Neural progenitor cell (in vitro differentiated cells): ENCODE measurements at regions not wholly inside any gene's neighbourhood (a gene's known extent, or its start where the extent isn't known, plus 50 kb on each side); places are given as distances from the start of the nearest gene placed in this dataset.

ENCODE experiments used
- EZH2phosphoT487 ChIP-seq: fragments of 200-600 bp; sonication (generic); IDR thresholded peaks from 2 replicates; pipeline ENCODE4 v1.6.1; 2017; ENCODE audit warnings: antibody characterized with exemption
- TF ChIP-seq, protein P1 (sequence below): fragments of 200-600 bp; sonication (generic); IDR thresholded peaks from 2 replicates; pipeline ENCODE4 v1.5.1; 2017; ENCODE audit warnings: antibody characterized with exemption, mild to moderate bottlenecking

GRCh38 chr7:34569975-34570699, 87.9 kb upstream of the NPSR1 start:
- TF ChIP-seq, protein P1, sequence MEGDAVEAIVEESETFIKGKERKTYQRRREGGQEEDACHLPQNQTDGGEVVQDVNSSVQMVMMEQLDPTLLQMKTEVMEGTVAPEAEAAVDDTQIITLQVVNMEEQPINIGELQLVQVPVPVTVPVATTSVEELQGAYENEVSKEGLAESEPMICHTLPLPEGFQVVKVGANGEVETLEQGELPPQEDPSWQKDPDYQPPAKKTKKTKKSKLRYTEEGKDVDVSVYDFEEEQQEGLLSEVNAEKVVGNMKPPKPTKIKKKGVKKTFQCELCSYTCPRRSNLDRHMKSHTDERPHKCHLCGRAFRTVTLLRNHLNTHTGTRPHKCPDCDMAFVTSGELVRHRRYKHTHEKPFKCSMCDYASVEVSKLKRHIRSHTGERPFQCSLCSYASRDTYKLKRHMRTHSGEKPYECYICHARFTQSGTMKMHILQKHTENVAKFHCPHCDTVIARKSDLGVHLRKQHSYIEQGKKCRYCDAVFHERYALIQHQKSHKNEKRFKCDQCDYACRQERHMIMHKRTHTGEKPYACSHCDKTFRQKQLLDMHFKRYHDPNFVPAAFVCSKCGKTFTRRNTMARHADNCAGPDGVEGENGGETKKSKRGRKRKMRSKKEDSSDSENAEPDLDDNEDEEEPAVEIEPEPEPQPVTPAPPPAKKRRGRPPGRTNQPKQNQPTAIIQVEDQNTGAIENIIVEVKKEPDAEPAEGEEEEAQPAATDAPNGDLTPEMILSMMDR = no peak
- TF ChIP-seq EZH2phosphoT487 = no peak
